T-helper 2 cell treated with Interferon-gamma antibody and Interleukin-4, amounts not matched to agents 5 μg/mL and 100 μg/mL, for 36 hours (primary cell): ENCODE measurements at regions not wholly inside any gene's neighbourhood (a gene's known extent, or its start where the extent isn't known, plus 50 kb on each side); places are given as distances from the start of the nearest gene placed in this dataset.

ENCODE experiments used
- DNase-seq: peaks from one replicate; pipeline ENCODE4 v3.0.0; 2021; ENCODE audit warnings: low spot score
- H3K27ac Mint-ChIP-seq: one replicate; pipeline ENCODE4 v1.8.0; 2021; ENCODE audit warnings: mild to moderate bottlenecking, mixed read lengths
- H3K27me3 Mint-ChIP-seq: one replicate; pipeline ENCODE4 v1.8.0; 2021; ENCODE audit warnings: low read depth, mixed read lengths
- H3K36me3 Mint-ChIP-seq: one replicate; pipeline ENCODE4 v1.8.0; 2021; ENCODE audit warnings: low read depth, mixed read lengths
- H3K4me1 Mint-ChIP-seq: one replicate; pipeline ENCODE4 v1.8.0; 2021; ENCODE audit warnings: low read depth, mixed read lengths
- H3K4me3 Mint-ChIP-seq: one replicate; pipeline ENCODE4 v1.8.0; 2022; ENCODE audit warnings: mild to moderate bottlenecking, moderate library complexity, mixed read lengths
- H3K9me3 Mint-ChIP-seq: one replicate; pipeline ENCODE4 v1.8.0; 2021; ENCODE audit warnings: mixed read lengths

DNA sequence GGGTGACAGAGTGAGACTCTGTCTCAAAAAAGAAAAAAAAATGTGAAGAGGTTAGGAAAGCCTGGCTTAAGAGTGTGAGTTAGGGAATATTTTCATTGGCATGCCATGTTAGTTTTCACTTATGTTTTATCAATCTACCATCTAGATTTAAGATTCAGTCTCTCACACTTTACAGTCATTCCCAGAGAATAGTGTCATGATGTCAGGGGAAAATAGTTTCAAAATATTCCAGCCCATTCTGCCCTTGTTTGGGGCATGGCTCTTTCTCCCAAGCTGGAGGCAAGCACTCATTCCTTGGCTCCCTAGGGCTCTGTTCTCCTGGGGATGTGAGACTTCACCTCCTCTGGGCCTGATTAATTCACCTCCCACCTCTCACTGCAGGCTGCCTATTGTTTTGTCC lies 331.5 kb downstream of the CXCL12 start:
- Mint-ChIP-seq H3K27me3 (no peaks in the 10 kb centered on the region), H3K4me3 (no peak overlapping the region), H3K4me1 (no peaks in the 10 kb centered on the region), H3K36me3 (no peaks in the 10 kb centered on the region), H3K9me3 (no peaks in the 10 kb centered on the region), H3K27ac (no peak overlapping the region)
- DNase-seq = no peak

DNA sequence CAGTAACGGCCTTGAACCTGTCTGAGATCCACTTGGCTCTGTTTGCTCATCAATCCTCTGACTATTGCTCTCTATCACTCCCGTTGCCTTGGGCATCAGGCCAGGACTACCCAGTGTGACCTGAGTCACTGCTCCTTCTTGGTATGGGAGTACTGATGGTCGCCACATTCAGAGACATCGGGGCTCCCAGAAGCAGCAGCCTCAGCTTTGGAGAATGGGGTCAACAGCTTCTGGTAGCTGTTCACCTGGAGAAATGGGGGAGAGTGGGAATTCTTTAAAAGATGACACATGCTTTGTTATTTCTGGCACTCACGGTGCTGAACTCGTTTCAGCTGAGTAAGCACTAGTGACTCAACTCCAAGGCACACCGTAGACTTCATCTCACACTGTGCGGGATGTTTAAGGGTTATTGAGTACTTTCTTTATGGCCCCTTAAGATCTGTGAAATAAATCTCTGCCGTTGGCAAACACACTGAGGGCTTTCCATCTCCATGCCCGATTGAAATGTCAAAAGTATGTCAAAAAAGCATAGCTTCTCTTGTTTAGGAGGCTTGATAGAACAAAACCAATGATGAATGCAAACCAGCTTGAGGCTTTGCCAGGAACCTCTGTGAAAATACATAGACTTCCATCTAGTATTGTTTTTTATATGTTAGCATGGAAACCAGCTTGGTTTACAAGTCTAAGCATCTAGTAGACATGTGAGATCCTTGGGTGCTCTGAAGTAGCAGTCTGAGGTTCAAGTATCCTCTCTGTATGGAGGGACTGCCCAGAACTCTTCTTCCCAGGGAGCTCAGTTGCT lies 333.1 kb downstream of the CXCL12 start:
- no peaks in the 10 kb centered on the region for H3K36me3 Mint-ChIP-seq
- H3K27ac Mint-ChIP-seq = no peak overlapping the region
- no peaks in the 10 kb centered on the region for H3K9me3 Mint-ChIP-seq
- DNase-seq = no peak
- peaks cover 5% of the 10 kb centered on the region for H3K27me3 Mint-ChIP-seq
- H3K4me1 Mint-ChIP-seq = no peaks in the 10 kb centered on the region
- no peak overlapping the region for H3K4me3 Mint-ChIP-seq

- DNase-seq = no peak
- H3K27me3 Mint-ChIP-seq = peaks cover 5% of the 10 kb centered on the region
- H3K36me3 Mint-ChIP-seq = no peaks in the 10 kb centered on the region
- H3K9me3 Mint-ChIP-seq = no peaks in the 10 kb centered on the region
- no peak overlapping the region for H3K27ac Mint-ChIP-seq
- no peak overlapping the region for H3K4me3 Mint-ChIP-seq
- no peaks in the 10 kb centered on the region for H3K4me1 Mint-ChIP-seq
Measured at GRCh38 chr10:44051091-44051490, 333.8 kb downstream of the CXCL12 start.

DNA sequence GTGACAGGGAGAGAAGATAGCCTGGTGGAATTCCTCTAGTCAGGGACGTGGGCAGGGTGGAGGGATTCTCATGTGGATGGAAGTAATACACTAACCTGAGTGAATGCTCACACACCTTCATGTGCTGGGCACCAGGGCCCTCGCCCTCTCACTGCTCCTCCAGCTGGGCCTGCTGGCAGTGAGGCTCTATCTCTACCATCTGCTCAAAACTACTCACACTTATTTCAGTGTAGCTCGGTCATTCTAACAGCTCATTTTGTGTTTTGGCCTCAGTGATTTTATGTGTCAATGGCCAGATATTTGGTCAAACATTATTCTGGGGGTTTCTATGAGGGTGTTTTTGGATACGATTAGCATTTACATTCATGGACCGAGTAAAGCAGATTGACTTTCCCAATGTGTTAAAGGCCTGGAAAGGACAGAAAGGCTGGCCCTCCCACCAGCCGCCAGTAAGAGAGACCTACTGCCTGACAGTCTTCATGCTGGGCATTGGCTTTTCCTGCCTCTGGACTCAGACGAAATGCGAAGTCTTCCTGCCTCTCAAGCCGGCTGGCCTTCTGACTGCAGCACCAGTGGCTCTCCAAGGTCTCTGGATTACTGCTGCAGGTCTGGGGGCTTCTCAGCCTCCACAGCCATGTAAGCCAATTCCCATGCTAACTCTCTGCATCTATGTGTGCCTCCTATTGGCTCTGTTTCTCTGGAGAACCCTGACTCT lies 335.4 kb downstream of the CXCL12 start:
- no peaks in the 10 kb centered on the region for H3K9me3 Mint-ChIP-seq
- DNase-seq = no peak
- no peak overlapping the region for H3K4me3 Mint-ChIP-seq
- no peaks in the 10 kb centered on the region for H3K4me1 Mint-ChIP-seq
- H3K27ac Mint-ChIP-seq = no peak overlapping the region
- no peaks in the 10 kb centered on the region for H3K36me3 Mint-ChIP-seq
- H3K27me3 Mint-ChIP-seq = peaks cover 5% of the 10 kb centered on the region

GRCh38 chr10:44047361-44047760 lies 337.5 kb downstream of the CXCL12 start:
- H3K27ac Mint-ChIP-seq = no peak overlapping the region
- H3K36me3 Mint-ChIP-seq = no peaks in the 10 kb centered on the region
- H3K27me3 Mint-ChIP-seq = peaks cover 5% of the 10 kb centered on the region
- no peaks in the 10 kb centered on the region for H3K4me1 Mint-ChIP-seq
- H3K9me3 Mint-ChIP-seq = no peaks in the 10 kb centered on the region
- H3K4me3 Mint-ChIP-seq = no peak overlapping the region
- DNase-seq = no peak

- Mint-ChIP-seq H3K27ac (no peak overlapping the region), H3K9me3 (no peaks in the 10 kb centered on the region), H3K4me1 (no peaks in the 10 kb centered on the region), H3K4me3 (no peak overlapping the region), H3K27me3 (peaks cover 5% of the 10 kb centered on the region), H3K36me3 (no peaks in the 10 kb centered on the region)
- no peak for DNase-seq
Measured at GRCh38 chr10:44046605-44047004, 338.3 kb downstream of the CXCL12 start.

GRCh38 chr10:44045020-44045419 lies 339.9 kb downstream of the CXCL12 start:
- Mint-ChIP-seq H3K27ac (no peak overlapping the region), H3K9me3 (no peaks in the 10 kb centered on the region), H3K27me3 (peaks cover 5% of the 10 kb centered on the region), H3K4me3 (no peak overlapping the region), H3K4me1 (no peaks in the 10 kb centered on the region), H3K36me3 (no peaks in the 10 kb centered on the region)
- DNase-seq = no peak

GRCh38 chr10:44044549-44044948 lies 340.3 kb downstream of the CXCL12 start:
- no peak overlapping the region for H3K27ac Mint-ChIP-seq
- no peaks in the 10 kb centered on the region for H3K36me3 Mint-ChIP-seq
- H3K4me1 Mint-ChIP-seq = no peaks in the 10 kb centered on the region
- no peak overlapping the region for H3K4me3 Mint-ChIP-seq
- no peak for DNase-seq
- peaks cover 5% of the 10 kb centered on the region for H3K27me3 Mint-ChIP-seq
- H3K9me3 Mint-ChIP-seq = no peaks in the 10 kb centered on the region

DNA sequence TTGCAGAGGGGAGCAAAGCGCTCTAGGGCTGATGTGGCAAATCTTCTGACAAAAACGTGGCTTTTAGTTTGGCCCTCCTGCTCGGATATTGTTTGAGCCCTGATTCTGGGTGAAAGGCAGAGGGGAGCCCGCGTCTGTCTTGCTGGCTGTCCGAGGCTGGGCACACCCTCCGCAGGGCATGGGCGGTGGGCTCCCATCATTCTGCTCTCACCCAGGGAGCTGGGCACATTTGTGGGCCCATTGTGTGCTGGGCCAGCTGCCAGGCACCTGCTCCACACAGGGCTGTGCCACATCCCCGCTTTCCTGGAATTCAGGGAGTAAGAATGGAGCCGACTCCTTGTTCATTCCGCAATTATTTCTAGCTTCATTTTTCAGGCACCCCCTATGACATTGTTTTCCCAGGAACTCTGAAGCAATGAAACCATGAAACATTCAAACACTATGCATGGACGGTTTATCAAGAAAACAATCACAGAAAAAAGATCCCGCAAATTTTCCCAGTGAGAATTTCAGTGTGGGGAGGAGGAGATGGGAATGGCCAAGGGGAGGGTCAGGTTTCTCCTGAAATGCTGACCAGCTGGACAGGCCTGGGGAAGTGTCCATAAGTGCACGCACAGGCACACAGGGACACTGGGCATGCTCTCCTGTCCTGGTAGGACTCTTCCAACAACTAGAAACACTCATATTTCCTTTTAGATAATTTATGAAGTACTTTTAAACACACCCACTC lies 341.1 kb downstream of the CXCL12 start:
- no peaks in the 10 kb centered on the region for H3K36me3 Mint-ChIP-seq
- H3K9me3 Mint-ChIP-seq = no peaks in the 10 kb centered on the region
- peaks cover 5% of the 10 kb centered on the region for H3K27me3 Mint-ChIP-seq
- H3K27ac Mint-ChIP-seq = no peak overlapping the region
- H3K4me3 Mint-ChIP-seq = no peak overlapping the region
- no peaks in the 10 kb centered on the region for H3K4me1 Mint-ChIP-seq
- DNase-seq = no peak

DNA sequence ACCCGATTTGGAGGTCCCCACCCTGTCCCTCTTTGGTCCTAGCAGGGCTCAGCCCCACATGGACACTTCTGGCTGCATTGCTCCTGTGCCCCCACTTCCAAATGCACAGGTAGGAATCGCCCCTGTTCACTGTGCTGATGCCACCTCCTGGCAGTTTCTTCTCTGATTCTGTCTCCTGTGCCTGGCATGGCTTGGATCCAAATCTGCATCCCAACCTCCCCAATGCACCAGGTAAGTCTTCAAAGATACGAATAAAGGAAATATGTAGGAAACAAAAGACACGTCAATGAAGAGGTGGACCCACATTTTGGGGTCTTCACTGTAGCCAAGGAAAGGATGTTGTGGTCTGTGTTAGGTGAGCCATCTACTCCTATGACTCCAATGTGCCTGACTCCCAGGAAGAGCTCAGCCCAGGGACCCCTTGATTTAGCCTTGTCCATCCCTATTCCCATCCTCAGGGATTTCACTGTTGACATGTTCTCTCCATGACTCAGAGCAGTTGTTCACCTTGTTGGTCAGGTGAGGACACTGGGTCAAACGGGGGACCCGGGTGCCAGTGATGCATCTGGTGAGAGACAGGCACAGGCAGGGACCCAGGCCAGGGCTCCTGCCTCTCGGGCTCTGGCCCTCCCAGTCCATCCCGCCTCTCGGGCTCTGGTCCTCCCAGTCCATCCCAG lies 341.8 kb downstream of the CXCL12 start:
- Mint-ChIP-seq H3K4me1 (no peaks in the 10 kb centered on the region), H3K27ac (no peak overlapping the region), H3K36me3 (no peaks in the 10 kb centered on the region), H3K27me3 (peaks cover 4% of the 10 kb centered on the region), H3K9me3 (no peaks in the 10 kb centered on the region), H3K4me3 (no peak overlapping the region)
- DNase-seq = no peak

DNA sequence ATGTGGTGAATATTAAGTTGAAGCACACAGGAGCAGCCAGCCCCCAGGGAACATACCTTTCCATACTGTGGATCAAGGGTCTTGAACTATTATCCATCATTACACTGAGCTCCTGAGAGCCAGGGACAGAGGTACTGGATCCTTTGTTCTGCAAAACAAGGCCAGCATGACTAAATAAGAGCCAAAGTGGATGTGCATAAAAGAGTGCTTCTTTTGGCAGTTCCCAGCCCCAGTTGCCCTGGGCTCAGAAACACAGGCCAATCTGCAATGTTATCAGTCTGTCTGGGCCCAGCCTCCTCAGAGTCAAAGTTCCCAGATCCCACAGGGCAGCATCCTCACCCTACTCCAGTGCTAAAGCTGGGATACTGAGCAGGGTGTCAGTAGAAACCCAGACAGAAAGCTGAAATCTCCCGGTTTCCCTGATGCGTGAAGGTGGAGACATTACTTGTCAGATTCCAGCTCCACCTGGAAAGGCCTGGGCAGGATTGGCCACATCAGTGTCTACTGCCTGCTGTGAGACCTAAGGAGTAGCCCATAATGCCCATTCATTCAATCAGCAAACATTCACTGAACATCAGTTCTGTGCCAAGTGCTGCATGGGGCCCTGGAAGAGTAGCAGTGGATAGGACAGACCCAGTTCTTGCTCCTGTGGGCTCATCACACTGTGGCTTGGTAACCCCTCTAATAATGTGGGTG lies 342.7 kb downstream of the CXCL12 start:
- Mint-ChIP-seq H3K4me3 (no peak overlapping the region), H3K36me3 (no peaks in the 10 kb centered on the region), H3K4me1 (no peaks in the 10 kb centered on the region), H3K27ac (no peak overlapping the region), H3K27me3 (no peaks in the 10 kb centered on the region), H3K9me3 (no peaks in the 10 kb centered on the region)
- no peak for DNase-seq

- no peaks in the 10 kb centered on the region for H3K27me3 Mint-ChIP-seq
- no peaks in the 10 kb centered on the region for H3K36me3 Mint-ChIP-seq
- H3K4me1 Mint-ChIP-seq = no peaks in the 10 kb centered on the region
- H3K9me3 Mint-ChIP-seq = no peaks in the 10 kb centered on the region
- DNase-seq = no peak
- H3K4me3 Mint-ChIP-seq = no peak overlapping the region
- H3K27ac Mint-ChIP-seq = no peak overlapping the region
Measured at GRCh38 chr10:44039599-44039998, 345.3 kb downstream of the CXCL12 start.

DNA sequence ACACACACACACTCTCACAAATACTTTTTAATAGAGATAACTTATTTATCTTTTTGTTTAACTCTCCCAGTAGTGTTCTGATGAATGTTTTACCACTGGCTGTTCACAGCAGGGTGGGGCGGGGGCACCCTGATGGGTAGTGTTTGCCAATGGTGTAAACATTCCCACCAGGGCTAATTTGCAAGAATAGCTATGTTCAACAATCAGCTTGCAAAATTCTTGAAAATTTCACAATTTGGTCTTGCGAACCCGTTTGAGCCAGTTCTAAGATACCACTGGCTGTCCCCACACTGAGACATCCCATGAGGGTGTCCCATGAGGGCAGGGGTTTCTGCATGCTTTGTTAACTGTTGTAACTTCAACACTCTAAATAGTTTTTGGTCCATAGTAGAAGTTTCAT lies 348.5 kb downstream of the CXCL12 start:
- Mint-ChIP-seq H3K27ac (no peak overlapping the region), H3K27me3 (no peaks in the 10 kb centered on the region), H3K36me3 (no peaks in the 10 kb centered on the region), H3K4me3 (no peak overlapping the region), H3K4me1 (no peaks in the 10 kb centered on the region), H3K9me3 (no peaks in the 10 kb centered on the region)
- no peak for DNase-seq
